GM12878 (cell line): ENCODE measurements at regions not wholly inside any gene's neighbourhood (a gene's known extent, or its start where the extent isn't known, plus 50 kb on each side); places are given as distances from the start of the nearest gene placed in this dataset.

Experiments
- ATAC-seq: fragments of 200-7000 bp; cut with Tn5 transposase; 3 replicates; pipeline ENCODE4 v1.9.1; 2020; ENCODE audit warnings: mild to moderate bottlenecking, moderate library complexity
- BruUV-seq: library from RNA; stranded (reverse); fragments of 400-500 nt; replicated peaks from 2 replicates; lab custom pipeline; 2021; lab: Mats Ljungman, UMichigan
- CTCF ChIA-PET: fragments of 300-600 bp; sonication (Branson Sonifier 250); formaldehyde crosslinking; extraction: SDS; loops from one replicate; lab custom pipeline; 2021; ENCODE audit warnings: inconsistent platforms; lab: Yijun Ruan, JAX
- POLR2A ChIA-PET: fragments of 350-600 bp; formaldehyde crosslinking; extraction: SDS; loops from one replicate; lab custom pipeline; 2021; ENCODE audit warnings: inconsistent platforms; lab: Charles Lee
- RAD21 ChIA-PET: fragments of 300-600 bp; sonication (Branson Sonifier 250); formaldehyde crosslinking; loops from one replicate; lab custom pipeline; 2023; ENCODE audit warnings: antibody characterized with exemption; ENCODE audit not compliant: unreplicated experiment; lab: Charles Lee
- SMC1A ChIA-PET: fragments of 300-600 bp; sonication (Branson Sonifier 250); formaldehyde crosslinking; loops from one replicate; lab custom pipeline; 2023; ENCODE audit not compliant: unreplicated experiment, uncharacterized antibody; lab: Charles Lee
- DNase-seq: peaks from one replicate; pipeline ENCODE4 v3.0.0-alpha.2; 2011; ENCODE audit warnings: low read depth, low spot score
- FAIRE-seq: peaks from 3 replicates; lab custom pipeline; 2011; peaks lifted over from hg19 to GRCh38; lab: Jason Lieb, UNC
- H2AFZ ChIP-seq: 2 replicates; pipeline ENCODE4 v1.6.0; 2011; ENCODE audit warnings: low read depth, low read length, control low read depth; ENCODE audit not compliant: control insufficient read depth
- H3K27ac ChIP-seq: 2 replicates; pipeline ENCODE4 v1.5.1; 2011; ENCODE audit warnings: control low read depth; ENCODE audit not compliant: control insufficient read depth, insufficient read depth
- H3K27me3 ChIP-seq, 2 experiments: replicated peaks in 1 of 2; 2 replicates each; pipeline versions ENCODE4 v1.6.0 to v1.6.1; 2011; ENCODE audit warnings: low read length in 1 of 2; ENCODE audit not compliant: control insufficient read depth in 2 of 2, insufficient read depth in 2 of 2
- H3K36me3 ChIP-seq, 2 experiments: 2 replicates each; pipeline ENCODE4 v1.5.1; 2011; ENCODE audit warnings: low read length in 1 of 2; ENCODE audit not compliant: control insufficient read depth in 2 of 2, insufficient read depth in 2 of 2
- H3K4me1 ChIP-seq: 2 replicates; pipeline ENCODE4 v1.6.1; 2011; ENCODE audit warnings: mild to moderate bottlenecking, low read length, moderate library complexity, mixed read lengths; ENCODE audit not compliant: control insufficient read depth, insufficient read depth
- H3K4me2 ChIP-seq: 2 replicates; pipeline ENCODE4 v1.6.0; 2011; ENCODE audit warnings: control low read depth; ENCODE audit not compliant: control insufficient read depth, insufficient read depth
- H3K4me3 ChIP-seq: fragments of 200-600 bp; sonication (generic); 2 replicates; pipeline ENCODE4 v1.5.1; 2016
- H3K79me2 ChIP-seq: 2 replicates; pipeline ENCODE4 v1.6.0; 2011; ENCODE audit warnings: low read length; ENCODE audit not compliant: control insufficient read depth, insufficient read depth
- H3K9ac ChIP-seq: 2 replicates; pipeline ENCODE4 v1.8.0; 2011; ENCODE audit warnings: low read length, control low read depth, mixed read lengths; ENCODE audit not compliant: control insufficient read depth, insufficient read depth
- H3K9me3 ChIP-seq: replicated peaks from 3 replicates; pipeline ENCODE4 v1.5.1; 2011; ENCODE audit warnings: mild to moderate bottlenecking, low read length; ENCODE audit not compliant: control insufficient read depth, insufficient read depth
- H4K20me1 ChIP-seq: 2 replicates; pipeline ENCODE4 v1.6.0; 2011; ENCODE audit not compliant: control insufficient read depth, insufficient read depth
- EED ChIP-seq: sonication (generic); IDR thresholded peaks from 2 replicates; pipeline ENCODE4 v1.6.1; 2016; ENCODE audit warnings: antibody characterized with exemption, low read depth
- HDAC2 ChIP-seq: fragments of 200-600 bp; sonication (generic); IDR thresholded peaks from 2 replicates; pipeline ENCODE4 v1.6.1; 2017
- KLF5 ChIP-seq: fragments of 450-650 bp; IDR thresholded peaks from 2 replicates; pipeline ENCODE4 v1.6.1; 2014; ENCODE audit warnings: mild to moderate bottlenecking; ENCODE audit not compliant: partially characterized antibody
- NFIC ChIP-seq: IDR thresholded peaks from 2 replicates; pipeline ENCODE4 v1.6.1; 2012; ENCODE audit warnings: low read depth, mild to moderate bottlenecking, inconsistent platforms, low read length, moderate library complexity
- NFXL1 ChIP-seq: fragments of 450-650 bp; IDR thresholded peaks from 2 replicates; pipeline ENCODE4 v1.6.1; 2017; ENCODE audit warnings: antibody characterized with exemption, mild to moderate bottlenecking, borderline replicate concordance
- NR2C2 ChIP-seq: IDR thresholded peaks from 2 replicates; pipeline ENCODE4 v1.6.1; 2011; ENCODE audit warnings: borderline replicate concordance, low read depth; ENCODE audit not compliant: control insufficient read depth, insufficient read length
- RB1 ChIP-seq: fragments of 450-650 bp; formaldehyde crosslinking; IDR thresholded peaks from 2 replicates; pipeline ENCODE4 v1.6.1; 2017; ENCODE audit warnings: mild to moderate bottlenecking, borderline replicate concordance
- ZNF622 ChIP-seq: fragments of 450-650 bp; IDR thresholded peaks from 2 replicates; pipeline ENCODE4 v1.6.1; 2017; ENCODE audit warnings: mild to moderate bottlenecking, inconsistent platforms
- WGBS: methylation state at CpG from one replicate; pipeline ENCODE4 v1.1.6; 2016; ENCODE audit warnings: low lambda C conversion rate; ENCODE audit not compliant: insufficient replicate concordance, insufficient coverage; ENCODE audit errors: missing lambda C conversion rate; 5-methylcytosine and 5-hydroxymethylcytosine counted together
- in situ Hi-C: fragments of 300-500 bp; cut with MboI; formaldehyde crosslinking; loops from 9 replicates; pipeline ENCODE4 v1.14.3; 2018; ENCODE audit warnings: mixed read lengths
- intact Hi-C: fragments of 100-400 bp; cut with micrococcal nuclease; formaldehyde crosslinking; loops from one replicate; pipeline ENCODE4 v1.14.2; 2022; ENCODE audit not compliant: unreplicated experiment
- TF ChIP-seq, protein P1 (sequence below): IDR thresholded peaks from 2 replicates; pipeline ENCODE4 v1.6.1; 2012; ENCODE audit warnings: low read depth, low read length, improper control_type of control experiment
- TF ChIP-seq, protein P2 (sequence below): IDR thresholded peaks from 2 replicates; pipeline ENCODE4 v1.6.1; 2012; ENCODE audit warnings: low read length, inconsistent platforms

DNA sequence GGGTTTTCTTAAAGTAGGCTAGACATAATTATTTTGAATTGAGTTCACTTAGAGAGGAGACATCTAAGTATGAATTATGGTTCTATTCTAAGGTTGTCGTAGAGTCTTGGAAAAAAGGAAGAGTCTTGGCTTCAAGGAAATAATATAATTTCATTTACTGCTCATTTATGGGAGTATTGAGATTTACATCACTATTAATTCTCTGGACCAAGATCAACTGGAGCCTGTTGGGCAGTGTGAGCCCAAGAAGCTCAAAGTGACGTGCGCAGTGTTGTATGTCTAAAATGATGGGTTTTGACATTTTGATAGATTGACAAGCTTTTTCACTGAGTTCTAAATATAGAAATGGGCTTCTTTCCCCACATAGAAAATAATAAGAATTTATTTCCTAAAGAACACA is 154.7 kb downstream of the QPCT start:
- in situ Hi-C loops = no loop called here
- intact Hi-C loops = no loop called here
- no peak for DNase-seq
- Histone ChIP-seq H3K27ac (no peak overlapping the region), H3K27me3 (no peaks in the 10 kb centered on the region), H3K9ac (no peak overlapping the region), H3K79me2 (no peaks in the 10 kb centered on the region), H2AFZ (no peak overlapping the region), H3K36me3 (no peaks in the 10 kb centered on the region), H4K20me1 (no peaks in the 10 kb centered on the region), H3K9me3 (no peaks in the 10 kb centered on the region; the same call in 2 of the 3 replicates), H3K4me2 (no peak overlapping the region), H3K4me1 (no peaks in the 10 kb centered on the region), H3K4me3 (no peak overlapping the region)
- no peak for FAIRE-seq
- BruUV-seq = no TSS peak
- 96% methylated on average over 3 of the region's 3 CpGs for WGBS
- SMC1A ChIA-PET = interaction anchor here (0.7 to 2.1 kb wide), 2 partner anchors 8 to 381 kb away, joined by 3 to 7 read pairs; no protein-coding TSS in a partner anchor
- RAD21 ChIA-PET = no interaction called here
- POLR2A ChIA-PET = no interaction called here
- ATAC-seq = no peak
- TF ChIP-seq, protein P1, sequence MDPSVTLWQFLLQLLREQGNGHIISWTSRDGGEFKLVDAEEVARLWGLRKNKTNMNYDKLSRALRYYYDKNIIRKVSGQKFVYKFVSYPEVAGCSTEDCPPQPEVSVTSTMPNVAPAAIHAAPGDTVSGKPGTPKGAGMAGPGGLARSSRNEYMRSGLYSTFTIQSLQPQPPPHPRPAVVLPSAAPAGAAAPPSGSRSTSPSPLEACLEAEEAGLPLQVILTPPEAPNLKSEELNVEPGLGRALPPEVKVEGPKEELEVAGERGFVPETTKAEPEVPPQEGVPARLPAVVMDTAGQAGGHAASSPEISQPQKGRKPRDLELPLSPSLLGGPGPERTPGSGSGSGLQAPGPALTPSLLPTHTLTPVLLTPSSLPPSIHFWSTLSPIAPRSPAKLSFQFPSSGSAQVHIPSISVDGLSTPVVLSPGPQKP = no peak
- TF ChIP-seq RB1 = no peak
- TF ChIP-seq ZNF622 = no peak
- TF ChIP-seq NR2C2 = no peak
- TF ChIP-seq NFXL1 = no peak
- no peak for TF ChIP-seq NFIC
- no peak for TF ChIP-seq EED
- TF ChIP-seq HDAC2 = no peak
- no peak for TF ChIP-seq KLF5
- TF ChIP-seq, protein P2, sequence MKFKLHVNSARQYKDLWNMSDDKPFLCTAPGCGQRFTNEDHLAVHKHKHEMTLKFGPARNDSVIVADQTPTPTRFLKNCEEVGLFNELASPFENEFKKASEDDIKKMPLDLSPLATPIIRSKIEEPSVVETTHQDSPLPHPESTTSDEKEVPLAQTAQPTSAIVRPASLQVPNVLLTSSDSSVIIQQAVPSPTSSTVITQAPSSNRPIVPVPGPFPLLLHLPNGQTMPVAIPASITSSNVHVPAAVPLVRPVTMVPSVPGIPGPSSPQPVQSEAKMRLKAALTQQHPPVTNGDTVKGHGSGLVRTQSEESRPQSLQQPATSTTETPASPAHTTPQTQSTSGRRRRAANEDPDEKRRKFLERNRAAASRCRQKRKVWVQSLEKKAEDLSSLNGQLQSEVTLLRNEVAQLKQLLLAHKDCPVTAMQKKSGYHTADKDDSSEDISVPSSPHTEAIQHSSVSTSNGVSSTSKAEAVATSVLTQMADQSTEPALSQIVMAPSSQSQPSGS = no peak
- CTCF ChIA-PET = interaction anchor here (0.7 kb wide), 1 partner anchor 24 kb away, joined by 3 read pairs; no protein-coding TSS in a partner anchor
